H1 (cell line): ENCODE measurements at regions not wholly inside any gene's neighbourhood (a gene's known extent, or its start where the extent isn't known, plus 50 kb on each side); places are given as distances from the start of the nearest gene placed in this dataset.

Experiments
- ATF2 ChIP-seq: IDR thresholded peaks from 2 replicates; pipeline ENCODE4 v1.6.1; 2012; ENCODE audit warnings: low read length, inconsistent platforms
- TAF1 ChIP-seq: IDR thresholded peaks from 2 replicates; pipeline ENCODE4 v1.6.1; 2011; ENCODE audit warnings: mild to moderate bottlenecking, low read depth, low read length
- TAF7 ChIP-seq: optimal IDR thresholded peaks from 2 replicates; pipeline ENCODE3; 2011; ENCODE audit warnings: low read depth, mild to moderate bottlenecking, inconsistent platforms, low read length, moderate library complexity, borderline replicate concordance

- no peak for TF ChIP-seq TAF7
- no peak for TF ChIP-seq TAF1
- no peak for TF ChIP-seq ATF2
- TF ChIP-seq, all 59 proteins: peak for 0
Observed at GRCh38 chr4:180281724-180282123, 1961.5 kb upstream of the TENM3 start (continued).
